ENCODE measurements at regions not wholly inside any gene's neighbourhood (a gene's known extent, or its start where the extent isn't known, plus 50 kb on each side); places are given as distances from the start of the nearest gene placed in this dataset.

DNA sequence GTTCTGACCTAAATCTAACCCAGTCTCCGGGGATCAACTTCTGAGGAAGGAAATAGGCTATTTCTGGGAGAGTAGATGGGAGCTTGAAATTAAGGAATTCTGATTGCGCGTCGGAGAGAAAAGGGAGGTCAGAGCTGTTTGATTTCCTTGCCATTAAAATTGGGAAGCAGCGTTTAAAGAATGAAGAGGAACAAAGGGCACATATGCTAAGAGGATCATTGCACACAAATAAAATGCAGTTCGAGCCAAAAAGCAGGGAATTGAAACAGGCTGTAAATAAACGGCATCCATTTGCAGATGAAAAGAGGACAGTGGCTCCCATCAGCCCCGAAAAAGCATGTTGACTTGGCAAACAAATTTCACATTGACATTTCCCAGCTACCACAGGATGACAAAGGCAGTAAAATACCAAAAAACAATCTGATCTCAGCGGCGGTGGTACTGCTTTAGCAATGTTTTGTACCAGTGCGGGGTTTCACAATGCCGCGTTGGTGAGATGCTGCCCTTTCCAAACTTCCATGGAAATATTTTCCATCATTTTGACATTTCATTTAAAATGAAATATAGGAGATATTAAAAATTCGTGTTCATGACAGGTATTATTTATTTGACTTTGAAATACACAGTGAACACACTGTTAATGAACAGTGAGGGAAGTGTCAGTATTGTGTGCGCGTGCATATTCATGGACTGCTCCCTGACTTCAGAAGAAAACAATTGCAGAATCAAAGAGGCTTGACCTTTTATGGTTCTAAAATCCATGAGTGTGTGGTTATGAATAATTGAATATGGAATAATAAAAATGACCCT lies 108.8 kb downstream of the SQOR start:
- Mint-ChIP-seq H3K27ac (no peak overlapping the region), H3K27me3 (peaks cover 3% of the 10 kb centered on the region), H3K36me3 (ENCODE audit: low read depth) (no peaks in the 10 kb centered on the region), H3K4me1 (ENCODE audit: low read depth) (no peaks in the 10 kb centered on the region), H3K9me3 (no peaks in the 10 kb centered on the region), H3K4me3 (no peak overlapping the region)

- no peaks in the 10 kb centered on the region for H3K9me3 Mint-ChIP-seq
- H3K4me3 Mint-ChIP-seq: no peak overlapping the region
- peaks cover 6% of the 10 kb centered on the region for H3K27me3 Mint-ChIP-seq
- no peaks in the 10 kb centered on the region for H3K4me1 Mint-ChIP-seq (ENCODE audit: low read depth)
- no peaks in the 10 kb centered on the region for H3K36me3 Mint-ChIP-seq (ENCODE audit: low read depth)
- H3K27ac Mint-ChIP-seq: no peak overlapping the region
Observed at GRCh38 chr15:45744236-45744589, 109.4 kb downstream of the SQOR start.

DNA sequence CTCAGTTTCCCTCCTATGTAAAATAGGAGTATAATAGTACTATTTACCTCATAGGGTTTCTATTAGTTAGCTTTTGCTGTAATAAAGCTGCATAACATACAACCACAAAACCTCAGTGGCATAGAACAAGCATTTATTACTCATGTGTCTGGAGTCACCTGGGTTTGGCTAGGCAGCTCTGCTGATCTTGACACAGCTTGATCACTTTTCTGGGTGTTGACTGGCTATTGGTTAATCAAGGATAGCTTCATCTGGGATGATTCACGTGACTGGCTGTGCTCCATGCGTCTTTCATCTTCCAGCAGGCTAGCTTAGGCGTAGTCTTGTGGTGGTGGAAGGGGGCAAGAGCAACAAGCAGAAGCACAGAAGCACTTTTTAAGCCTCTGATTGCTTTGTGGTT lies 112.6 kb downstream of the SQOR start:
- peaks cover 8% of the 10 kb centered on the region for H3K27me3 Mint-ChIP-seq
- no peaks in the 10 kb centered on the region for H3K9me3 Mint-ChIP-seq
- H3K4me1 Mint-ChIP-seq (ENCODE audit: low read depth): no peaks in the 10 kb centered on the region
- no peak overlapping the region for H3K27ac Mint-ChIP-seq
- H3K4me3 Mint-ChIP-seq: no peak overlapping the region
- no peaks in the 10 kb centered on the region for H3K36me3 Mint-ChIP-seq (ENCODE audit: low read depth)

- no peak overlapping the region for H3K27ac Mint-ChIP-seq
- H3K4me1 Mint-ChIP-seq (ENCODE audit: low read depth): no peaks in the 10 kb centered on the region
- H3K9me3 Mint-ChIP-seq: no peaks in the 10 kb centered on the region
- no peak overlapping the region for H3K4me3 Mint-ChIP-seq
- H3K36me3 Mint-ChIP-seq (ENCODE audit: low read depth): no peaks in the 10 kb centered on the region
- peaks cover 21% of the 10 kb centered on the region for H3K27me3 Mint-ChIP-seq
Observed at GRCh38 chr15:45751629-45752028, 116.8 kb downstream of the SQOR start.

DNA sequence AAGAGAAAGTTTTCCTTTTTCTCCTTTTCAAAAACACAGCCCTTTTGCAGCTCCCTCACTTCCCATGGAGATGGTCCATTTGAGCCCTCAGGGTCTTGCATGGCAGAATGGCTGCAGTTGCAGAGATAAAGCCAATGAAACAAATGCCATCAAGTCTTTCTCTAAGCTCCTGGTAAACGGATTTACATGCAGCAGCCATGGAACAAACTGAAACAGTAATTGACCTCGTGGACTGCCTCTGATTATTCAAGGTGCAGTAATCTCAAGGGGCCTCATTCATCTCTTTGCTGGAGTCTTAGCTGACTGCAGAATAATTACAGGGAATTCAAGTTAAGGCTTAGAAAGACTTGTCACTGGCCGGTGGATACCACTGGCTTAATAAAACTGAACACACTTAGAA lies 125.1 kb downstream of the SQOR start:
- H3K27me3 Mint-ChIP-seq: peaks cover 42% of the 10 kb centered on the region
- no peaks in the 10 kb centered on the region for H3K4me1 Mint-ChIP-seq (ENCODE audit: low read depth)

DNA sequence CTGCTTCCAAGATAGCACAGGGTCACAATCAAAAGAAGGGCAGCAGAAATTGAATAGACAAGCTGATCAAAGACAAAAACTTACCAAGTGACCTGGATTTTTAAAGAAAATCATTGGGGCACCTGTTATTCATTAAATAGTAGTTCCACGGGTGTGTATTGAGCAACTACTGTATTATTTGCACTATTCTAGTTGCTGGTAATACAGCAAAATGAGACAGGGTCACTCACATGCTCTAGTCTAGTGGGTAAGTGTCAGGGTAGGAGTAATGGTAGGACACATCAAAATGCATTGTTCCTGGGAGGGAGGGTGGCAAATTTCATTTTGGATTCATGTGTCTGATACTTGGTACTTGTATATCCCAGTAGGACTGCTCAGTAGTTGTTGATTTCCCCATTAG lies 127.9 kb downstream of the SQOR start:
- Mint-ChIP-seq H3K27ac (no peak overlapping the region), H3K27me3 (peaks cover 30% of the 10 kb centered on the region), H3K4me3 (no peak overlapping the region), H3K9me3 (no peaks in the 10 kb centered on the region), H3K4me1 (ENCODE audit: low read depth) (no peaks in the 10 kb centered on the region), H3K36me3 (ENCODE audit: low read depth) (no peaks in the 10 kb centered on the region)

More for the DNA sequence above, 125.1 kb downstream of the SQOR start:
- H3K27ac Mint-ChIP-seq: no peak overlapping the region
- H3K36me3 Mint-ChIP-seq (ENCODE audit: low read depth): no peaks in the 10 kb centered on the region
- no peaks in the 10 kb centered on the region for H3K9me3 Mint-ChIP-seq
- no peak overlapping the region for H3K4me3 Mint-ChIP-seq

DNA sequence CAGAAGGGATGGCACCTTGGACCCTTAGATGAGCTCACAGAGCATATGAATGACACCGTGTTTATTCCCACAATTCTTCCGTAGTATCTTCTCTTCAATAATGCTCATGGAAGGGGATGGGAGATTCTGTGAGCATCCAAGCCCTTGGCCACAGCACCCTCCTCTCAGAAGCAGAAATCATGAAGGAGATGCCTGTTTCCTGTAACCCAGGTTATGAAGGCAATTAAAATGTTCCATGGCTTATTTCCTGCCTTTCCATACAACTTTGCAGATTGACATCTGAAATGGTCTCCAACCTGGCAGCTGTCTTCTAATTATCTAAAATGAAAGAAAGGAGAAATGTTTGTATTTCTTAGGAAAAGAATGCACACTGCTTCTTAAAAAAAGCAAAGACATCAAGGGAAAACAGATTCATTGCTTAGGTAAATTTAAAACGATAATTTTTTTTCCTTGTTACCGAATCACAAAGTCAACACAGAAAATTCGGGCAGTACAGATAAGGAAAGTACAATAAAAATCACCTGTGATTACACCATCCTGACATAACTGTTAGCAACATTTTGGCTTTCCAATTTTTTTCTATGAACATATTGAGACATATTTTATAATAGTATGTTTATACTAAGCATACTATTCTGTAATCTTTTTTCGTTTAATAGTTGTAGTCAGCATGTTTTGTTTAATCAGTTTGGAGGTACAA lies 128.5 kb downstream of the SQOR start:
- Mint-ChIP-seq H3K9me3 (no peaks in the 10 kb centered on the region), H3K4me3 (no peak overlapping the region), H3K4me1 (ENCODE audit: low read depth) (no peaks in the 10 kb centered on the region), H3K27ac (no peak overlapping the region), H3K36me3 (ENCODE audit: low read depth) (no peaks in the 10 kb centered on the region), H3K27me3 (peaks cover 30% of the 10 kb centered on the region)

- H3K9me3 Mint-ChIP-seq: no peaks in the 10 kb centered on the region
- no peaks in the 10 kb centered on the region for H3K36me3 Mint-ChIP-seq (ENCODE audit: low read depth)
- H3K27me3 Mint-ChIP-seq: peaks cover 11% of the 10 kb centered on the region
- no peak overlapping the region for H3K4me3 Mint-ChIP-seq
- no peaks in the 10 kb centered on the region for H3K4me1 Mint-ChIP-seq (ENCODE audit: low read depth)
- no peak overlapping the region for H3K27ac Mint-ChIP-seq
Observed at GRCh38 chr15:45773149-45773548, 138.3 kb downstream of the SQOR start.

DNA sequence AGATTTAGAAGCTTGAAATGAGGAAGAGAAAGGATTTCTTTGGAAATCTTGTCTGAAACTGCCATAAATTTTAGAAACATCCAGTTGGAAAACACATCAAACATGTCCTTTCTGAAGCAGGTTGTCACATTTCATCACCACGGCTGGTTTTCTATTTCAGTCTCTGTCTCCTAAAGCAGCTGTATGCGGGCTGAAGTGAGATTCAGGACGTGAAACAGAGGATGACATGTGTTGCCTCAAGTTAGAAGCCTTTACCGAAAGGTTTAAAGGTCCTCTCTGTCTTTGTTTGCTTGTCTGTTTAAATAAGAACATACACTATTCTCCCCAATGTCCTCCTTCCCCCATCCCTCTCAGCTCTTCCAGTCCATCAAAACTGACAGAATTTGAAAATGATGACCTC lies 141.9 kb downstream of the SQOR start:
- Mint-ChIP-seq H3K9me3 (no peaks in the 10 kb centered on the region), H3K27ac (no peak overlapping the region), H3K4me3 (no peak overlapping the region), H3K27me3 (peaks cover 19% of the 10 kb centered on the region), H3K4me1 (ENCODE audit: low read depth) (no peaks in the 10 kb centered on the region), H3K36me3 (ENCODE audit: low read depth) (no peaks in the 10 kb centered on the region)

GRCh38 chr15:45777781-45778180 lies 143.0 kb downstream of the SQOR start:
- peaks cover 21% of the 10 kb centered on the region for H3K27me3 Mint-ChIP-seq
- H3K4me1 Mint-ChIP-seq (ENCODE audit: low read depth): no peaks in the 10 kb centered on the region
- no peak overlapping the region for H3K27ac Mint-ChIP-seq
- H3K4me3 Mint-ChIP-seq: no peak overlapping the region
- no peaks in the 10 kb centered on the region for H3K9me3 Mint-ChIP-seq
- H3K36me3 Mint-ChIP-seq (ENCODE audit: low read depth): no peaks in the 10 kb centered on the region

DNA sequence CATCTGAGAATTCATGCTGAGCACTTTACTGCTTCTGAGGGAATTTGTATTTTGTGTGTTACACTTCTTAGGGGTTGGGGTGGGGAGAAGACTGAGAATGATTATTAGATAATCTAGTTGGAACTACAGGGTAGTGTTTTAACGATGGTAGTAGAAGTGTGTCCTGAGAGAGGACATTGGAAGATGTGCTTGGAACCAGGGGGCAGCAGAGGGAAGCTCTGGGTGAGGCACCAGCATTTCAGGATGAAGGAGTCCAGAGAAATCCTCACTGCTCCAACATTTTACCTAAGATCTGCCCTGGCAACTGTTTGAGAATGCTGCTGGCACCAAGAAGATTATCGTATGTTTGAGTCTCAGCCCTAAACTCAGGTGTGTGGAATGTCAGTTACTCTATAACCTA lies 145.5 kb downstream of the SQOR start:
- Mint-ChIP-seq H3K9me3 (no peaks in the 10 kb centered on the region), H3K36me3 (ENCODE audit: low read depth) (no peaks in the 10 kb centered on the region), H3K4me1 (ENCODE audit: low read depth) (no peaks in the 10 kb centered on the region), H3K27ac (no peak overlapping the region), H3K27me3 (peaks cover 24% of the 10 kb centered on the region), H3K4me3 (no peak overlapping the region)

GRCh38 chr15:45784656-45785055 lies 149.8 kb downstream of the SQOR start:
- no peaks in the 10 kb centered on the region for H3K9me3 Mint-ChIP-seq
- H3K36me3 Mint-ChIP-seq (ENCODE audit: low read depth): no peaks in the 10 kb centered on the region
- H3K4me1 Mint-ChIP-seq (ENCODE audit: low read depth): no peaks in the 10 kb centered on the region
- peaks cover 17% of the 10 kb centered on the region for H3K27me3 Mint-ChIP-seq
- no peak overlapping the region for H3K4me3 Mint-ChIP-seq
- no peak overlapping the region for H3K27ac Mint-ChIP-seq

DNA sequence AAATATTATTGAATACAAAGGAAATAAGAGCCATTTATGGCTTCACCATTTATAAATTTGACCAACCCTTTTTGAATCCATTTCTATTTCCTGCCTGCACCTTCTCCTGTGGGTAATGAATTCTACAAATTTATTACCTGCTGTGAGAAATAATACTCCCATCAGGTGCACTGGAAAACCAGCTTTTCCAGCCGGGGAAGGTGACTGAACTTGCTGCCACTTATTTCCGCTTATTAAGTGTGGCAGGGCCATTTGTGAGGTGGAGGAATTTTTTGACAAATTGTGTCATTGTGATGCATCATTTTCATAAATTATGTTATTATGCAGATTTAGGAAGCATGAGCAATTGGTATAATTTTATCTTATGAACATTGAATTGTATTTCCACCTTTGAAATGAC lies 151.1 kb downstream of the SQOR start:
- Mint-ChIP-seq H3K4me1 (ENCODE audit: low read depth) (no peaks in the 10 kb centered on the region), H3K27ac (no peak overlapping the region), H3K27me3 (peaks cover 17% of the 10 kb centered on the region), H3K9me3 (no peaks in the 10 kb centered on the region), H3K4me3 (no peak overlapping the region), H3K36me3 (ENCODE audit: low read depth) (no peaks in the 10 kb centered on the region)

- H3K27me3 Mint-ChIP-seq: peaks cover 43% of the 10 kb centered on the region
- no peaks in the 10 kb centered on the region for H3K4me1 Mint-ChIP-seq (ENCODE audit: low read depth)
- no peaks in the 10 kb centered on the region for H3K9me3 Mint-ChIP-seq
- H3K27ac Mint-ChIP-seq: no peak overlapping the region
- no peak overlapping the region for H3K4me3 Mint-ChIP-seq
- H3K36me3 Mint-ChIP-seq (ENCODE audit: low read depth): no peaks in the 10 kb centered on the region
Observed at GRCh38 chr15:45790325-45790943, 155.6 kb downstream of the SQOR start.

- Mint-ChIP-seq H3K27me3 (peaks cover 44% of the 10 kb centered on the region), H3K36me3 (ENCODE audit: low read depth) (no peaks in the 10 kb centered on the region), H3K27ac (no peak overlapping the region), H3K4me3 (no peak overlapping the region), H3K4me1 (ENCODE audit: low read depth) (no peaks in the 10 kb centered on the region), H3K9me3 (no peaks in the 10 kb centered on the region)
Observed at GRCh38 chr15:45794304-45794703, 159.5 kb downstream of the SQOR start.
